PC-3 (cell line): ENCODE measurements at regions not wholly inside any gene's neighbourhood (a gene's known extent, or its start where the extent isn't known, plus 50 kb on each side); places are given as distances from the start of the nearest gene placed in this dataset.

Experiments
- ATAC-seq: fragments of 200-7000 bp; cut with Tn5 transposase; 2 replicates; pipeline ENCODE4 v1.9.1; 2020; ENCODE audit warnings: mild to moderate bottlenecking, moderate library complexity
- BruUV-seq: library from RNA; stranded (reverse); fragments of 400-500 nt; replicated peaks from 2 replicates; lab custom pipeline; 2021; lab: Mats Ljungman, UMichigan
- CTCF ChIA-PET: fragments of 300-600 bp; sonication (Branson Sonifier 250); formaldehyde crosslinking; loops from one replicate; lab custom pipeline; 2022; ENCODE audit warnings: antibody characterized with exemption; lab: Charles Lee
- POLR2A ChIA-PET: fragments of 300-600 bp; sonication (Branson Sonifier 250); formaldehyde crosslinking; loops from one replicate; lab custom pipeline; 2022; ENCODE audit warnings: antibody characterized with exemption; ENCODE audit not compliant: unreplicated experiment; lab: Charles Lee
- DNase-seq: peaks from one replicate; pipeline ENCODE4 v3.0.0-alpha.2; 2015
- H2AFZ ChIP-seq: fragments of 300-600 bp; sonication (generic); 2 replicates; pipeline ENCODE4 v1.6.0; 2016; ENCODE audit warnings: antibody characterized with exemption, low read length
- H3F3A ChIP-seq: fragments of 300-600 bp; sonication (generic); one replicate; pipeline ENCODE4 v1.6.0; 2017; ENCODE audit warnings: antibody characterized with exemption, low read length, control low read depth, mild to moderate bottlenecking; ENCODE audit not compliant: unreplicated experiment
- H3K27ac ChIP-seq: fragments of 300-600 bp; sonication (generic); 2 replicates; pipeline ENCODE4 v1.5.1; 2016; ENCODE audit warnings: mild to moderate bottlenecking, low read length
- H3K27me3 ChIP-seq: fragments of 300-600 bp; sonication (generic); 2 replicates; pipeline ENCODE4 v1.6.1; 2016; ENCODE audit warnings: low read length, mixed read lengths
- H3K36me3 ChIP-seq: fragments of 300-600 bp; sonication (generic); 2 replicates; pipeline ENCODE4 v1.6.1; 2016; ENCODE audit warnings: low read depth, mixed run types, low read length, mixed read lengths
- H3K4me1 ChIP-seq: fragments of 300-600 bp; sonication (generic); 2 replicates; pipeline ENCODE4 v1.5.1; 2016; ENCODE audit warnings: low read length; ENCODE audit not compliant: insufficient read depth
- H3K4me2 ChIP-seq: fragments of 300-600 bp; sonication (generic); 2 replicates; pipeline ENCODE4 v1.6.0; 2016; ENCODE audit warnings: low read length
- H3K4me3 ChIP-seq: fragments of 300-600 bp; sonication (generic); 2 replicates; pipeline ENCODE4 v1.5.1; 2016; ENCODE audit warnings: mild to moderate bottlenecking, low read length, mixed read lengths
- H3K79me2 ChIP-seq: fragments of 300-600 bp; sonication (generic); 2 replicates; pipeline ENCODE4 v1.6.1; 2017; ENCODE audit warnings: low read length, mixed read lengths
- H3K9ac ChIP-seq: fragments of 300-600 bp; sonication (generic); 2 replicates; pipeline ENCODE4 v1.6.0; 2016; ENCODE audit warnings: mild to moderate bottlenecking, low read length
- H3K9me2 ChIP-seq: fragments of 300-600 bp; sonication (generic); replicated peaks from 2 replicates; pipeline ENCODE4 v1.6.1; 2016; ENCODE audit warnings: mixed run types, low read length, mixed read lengths
- H3K9me3 ChIP-seq: fragments of 300-600 bp; sonication (generic); 2 replicates; pipeline ENCODE4 v1.6.1; 2016; ENCODE audit warnings: low read length, mixed read lengths
- H4K20me1 ChIP-seq: fragments of 300-600 bp; sonication (generic); 2 replicates; pipeline ENCODE4 v1.6.1; 2016; ENCODE audit warnings: low read length, mixed read lengths
- CTCF ChIP-seq: fragments of 300-600 bp; sonication (generic); conservative IDR thresholded peaks from 2 replicates; pipeline ENCODE4 v1.5.1; 2017; ENCODE audit warnings: antibody characterized with exemption, low read depth, mild to moderate bottlenecking, low read length
- EZH2 ChIP-seq: fragments of 300-600 bp; sonication (generic); IDR thresholded peaks from one replicate; pipeline ENCODE4 v1.6.1; 2017; ENCODE audit warnings: antibody characterized with exemption, mild to moderate bottlenecking, low read length; ENCODE audit not compliant: unreplicated experiment
- EZH2phosphoT487 ChIP-seq: fragments of 300-600 bp; sonication (generic); IDR thresholded peaks from 2 replicates; pipeline ENCODE4 v1.6.1; 2018; ENCODE audit warnings: mild to moderate bottlenecking, antibody characterized with exemption, low read length, borderline replicate concordance
- intact Hi-C: fragments of 100-400 bp; cut with micrococcal nuclease; formaldehyde crosslinking; loops from 2 replicates; pipeline ENCODE4 v1.9.0; 2023

- ChIA-PET POLR2A (no interaction called here), CTCF (no interaction called here)
- peaks cover 18% of the 10 kb centered on the region; the same call in 1 of the 2 replicates for H3K27me3 ChIP-seq
- H3K36me3 ChIP-seq = no peaks in the 10 kb centered on the region
- H3K4me2 ChIP-seq = no peak overlapping the region
- no peaks in the 10 kb centered on the region for H3F3A ChIP-seq
- no peaks in the 10 kb centered on the region for H3K4me1 ChIP-seq
- BruUV-seq = no TSS peak
- H3K9me3 ChIP-seq = no peaks in the 10 kb centered on the region
- DNase-seq = no peak
- no peaks in the 10 kb centered on the region for H3K79me2 ChIP-seq
- no peak overlapping the region for H3K9ac ChIP-seq
- no peak overlapping the region for H3K4me3 ChIP-seq
- TF ChIP-seq EZH2phosphoT487 = no peak
- TF ChIP-seq EZH2 = no peak
- no peak for TF ChIP-seq CTCF
- H3K9me2 ChIP-seq = no peaks in the 10 kb centered on the region
- H3K27ac ChIP-seq = no peak overlapping the region
- intact Hi-C loops = no loop called here
- no peaks in the 10 kb centered on the region for H4K20me1 ChIP-seq
- H2AFZ ChIP-seq = no peak overlapping the region
- ATAC-seq = no peak
Measured at GRCh38 chr2:104577143-104577542, 276.8 kb upstream of the POU3F3 start.

GRCh38 chr2:104582471-104582870 is 271.4 kb upstream of the POU3F3 start:
- ChIA-PET CTCF (no interaction called here), POLR2A (no interaction called here)
- H3K9me2 ChIP-seq = no peaks in the 10 kb centered on the region
- DNase-seq (no peak), ATAC-seq (no peak)
- H3K27ac ChIP-seq = no peak overlapping the region
- H3K9ac ChIP-seq = no peak overlapping the region
- no peak for TF ChIP-seq CTCF
- TF ChIP-seq EZH2 = no peak
- no peak for TF ChIP-seq EZH2phosphoT487
- no peaks in the 10 kb centered on the region for H3K36me3 ChIP-seq
- BruUV-seq = no TSS peak
- intact Hi-C loops = no loop called here
- H3K4me3 ChIP-seq = no peak overlapping the region
- H3F3A ChIP-seq = no peaks in the 10 kb centered on the region
- H2AFZ ChIP-seq = no peak overlapping the region
- H4K20me1 ChIP-seq = no peaks in the 10 kb centered on the region
- H3K9me3 ChIP-seq = no peaks in the 10 kb centered on the region
- no peaks in the 10 kb centered on the region for H3K4me1 ChIP-seq
- no peaks in the 10 kb centered on the region for H3K79me2 ChIP-seq
- H3K4me2 ChIP-seq = no peak overlapping the region
- H3K27me3 ChIP-seq = peaks cover 46% of the 10 kb centered on the region

- Histone ChIP-seq H2AFZ (no peak overlapping the region), H3K36me3 (no peaks in the 10 kb centered on the region), H3K27me3 (peaks cover 46% of the 10 kb centered on the region), H3F3A (no peaks in the 10 kb centered on the region), H3K9me2 (no peaks in the 10 kb centered on the region), H3K9ac (no peak overlapping the region), H3K79me2 (no peaks in the 10 kb centered on the region), H3K4me2 (no peak overlapping the region), H3K4me1 (no peaks in the 10 kb centered on the region), H3K9me3 (no peaks in the 10 kb centered on the region), H3K4me3 (no peak overlapping the region), H4K20me1 (no peaks in the 10 kb centered on the region), H3K27ac (no peak overlapping the region)
- ChIA-PET CTCF (no interaction called here), POLR2A (no interaction called here)
- intact Hi-C loops = no loop called here
- BruUV-seq = no TSS peak
- DNase-seq (no peak), ATAC-seq (no peak)
- no peak for TF ChIP-seq EZH2phosphoT487
- TF ChIP-seq CTCF = no peak
- no peak for TF ChIP-seq EZH2
Measured at GRCh38 chr2:104583811-104584210, 270.1 kb upstream of the POU3F3 start.
